PC-3 (cell line): ENCODE measurements at regions not wholly inside any gene's neighbourhood (a gene's known extent, or its start where the extent isn't known, plus 50 kb on each side); places are given as distances from the start of the nearest gene placed in this dataset.

Experiments
- ATAC-seq: fragments of 200-7000 bp; cut with Tn5 transposase; 2 replicates; pipeline ENCODE4 v1.9.1; 2020; ENCODE audit warnings: mild to moderate bottlenecking, moderate library complexity
- BruUV-seq: library from RNA; stranded (reverse); fragments of 400-500 nt; replicated peaks from 2 replicates; lab custom pipeline; 2021; lab: Mats Ljungman, UMichigan
- CTCF ChIA-PET: fragments of 300-600 bp; sonication (Branson Sonifier 250); formaldehyde crosslinking; loops from one replicate; lab custom pipeline; 2022; ENCODE audit warnings: antibody characterized with exemption; lab: Charles Lee
- POLR2A ChIA-PET: fragments of 300-600 bp; sonication (Branson Sonifier 250); formaldehyde crosslinking; loops from one replicate; lab custom pipeline; 2022; ENCODE audit warnings: antibody characterized with exemption; ENCODE audit not compliant: unreplicated experiment; lab: Charles Lee
- DNase-seq: peaks from one replicate; pipeline ENCODE4 v3.0.0-alpha.2; 2015
- H2AFZ ChIP-seq: fragments of 300-600 bp; sonication (generic); 2 replicates; pipeline ENCODE4 v1.6.0; 2016; ENCODE audit warnings: antibody characterized with exemption, low read length
- H3F3A ChIP-seq: fragments of 300-600 bp; sonication (generic); one replicate; pipeline ENCODE4 v1.6.0; 2017; ENCODE audit warnings: antibody characterized with exemption, low read length, control low read depth, mild to moderate bottlenecking; ENCODE audit not compliant: unreplicated experiment
- H3K27ac ChIP-seq: fragments of 300-600 bp; sonication (generic); 2 replicates; pipeline ENCODE4 v1.5.1; 2016; ENCODE audit warnings: mild to moderate bottlenecking, low read length
- H3K27me3 ChIP-seq: fragments of 300-600 bp; sonication (generic); 2 replicates; pipeline ENCODE4 v1.6.1; 2016; ENCODE audit warnings: low read length, mixed read lengths
- H3K36me3 ChIP-seq: fragments of 300-600 bp; sonication (generic); 2 replicates; pipeline ENCODE4 v1.6.1; 2016; ENCODE audit warnings: low read depth, mixed run types, low read length, mixed read lengths
- H3K4me1 ChIP-seq: fragments of 300-600 bp; sonication (generic); 2 replicates; pipeline ENCODE4 v1.5.1; 2016; ENCODE audit warnings: low read length; ENCODE audit not compliant: insufficient read depth
- H3K4me2 ChIP-seq: fragments of 300-600 bp; sonication (generic); 2 replicates; pipeline ENCODE4 v1.6.0; 2016; ENCODE audit warnings: low read length
- H3K4me3 ChIP-seq: fragments of 300-600 bp; sonication (generic); 2 replicates; pipeline ENCODE4 v1.5.1; 2016; ENCODE audit warnings: mild to moderate bottlenecking, low read length, mixed read lengths
- H3K79me2 ChIP-seq: fragments of 300-600 bp; sonication (generic); 2 replicates; pipeline ENCODE4 v1.6.1; 2017; ENCODE audit warnings: low read length, mixed read lengths
- H3K9ac ChIP-seq: fragments of 300-600 bp; sonication (generic); 2 replicates; pipeline ENCODE4 v1.6.0; 2016; ENCODE audit warnings: mild to moderate bottlenecking, low read length
- H3K9me2 ChIP-seq: fragments of 300-600 bp; sonication (generic); replicated peaks from 2 replicates; pipeline ENCODE4 v1.6.1; 2016; ENCODE audit warnings: mixed run types, low read length, mixed read lengths
- H3K9me3 ChIP-seq: fragments of 300-600 bp; sonication (generic); 2 replicates; pipeline ENCODE4 v1.6.1; 2016; ENCODE audit warnings: low read length, mixed read lengths
- H4K20me1 ChIP-seq: fragments of 300-600 bp; sonication (generic); 2 replicates; pipeline ENCODE4 v1.6.1; 2016; ENCODE audit warnings: low read length, mixed read lengths
- EZH2 ChIP-seq: fragments of 300-600 bp; sonication (generic); IDR thresholded peaks from one replicate; pipeline ENCODE4 v1.6.1; 2017; ENCODE audit warnings: antibody characterized with exemption, mild to moderate bottlenecking, low read length; ENCODE audit not compliant: unreplicated experiment
- EZH2phosphoT487 ChIP-seq: fragments of 300-600 bp; sonication (generic); IDR thresholded peaks from 2 replicates; pipeline ENCODE4 v1.6.1; 2018; ENCODE audit warnings: mild to moderate bottlenecking, antibody characterized with exemption, low read length, borderline replicate concordance
- intact Hi-C: fragments of 100-400 bp; cut with micrococcal nuclease; formaldehyde crosslinking; loops from 2 replicates; pipeline ENCODE4 v1.9.0; 2023
- TF ChIP-seq, protein P1 (sequence below): fragments of 300-600 bp; sonication (generic); conservative IDR thresholded peaks from 2 replicates; pipeline ENCODE4 v1.5.1; 2017; ENCODE audit warnings: antibody characterized with exemption, low read depth, mild to moderate bottlenecking, low read length

DNA sequence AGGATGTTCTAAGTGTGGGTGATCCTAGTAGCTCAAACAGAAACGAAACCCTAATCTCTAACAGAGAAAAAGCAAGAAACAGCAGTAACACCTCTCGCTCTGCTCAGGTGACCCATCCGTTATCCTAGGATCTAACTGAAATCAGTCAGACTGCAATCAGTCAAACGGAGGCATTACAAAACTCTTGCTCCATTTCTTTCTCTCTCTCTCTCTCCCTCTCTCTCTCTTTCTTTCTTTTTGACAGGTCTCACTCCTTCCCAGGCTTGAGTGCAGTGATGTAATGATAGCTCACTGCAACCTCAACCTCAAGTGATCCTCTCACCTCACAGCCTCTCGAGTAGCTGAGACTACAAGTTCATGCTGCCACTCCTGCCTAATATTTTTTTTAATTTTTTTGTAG is 1283.5 kb upstream of the CELF2 start:
- H3K9ac ChIP-seq, result no peak overlapping the region
- POLR2A ChIA-PET, result no interaction called here
- no peaks in the 10 kb centered on the region for H3F3A ChIP-seq
- H3K36me3 ChIP-seq, result no peaks in the 10 kb centered on the region
- H3K4me1 ChIP-seq, result no peaks in the 10 kb centered on the region
- no peaks in the 10 kb centered on the region for H3K27me3 ChIP-seq
- no peak for ATAC-seq
- CTCF ChIA-PET, result no interaction called here
- TF ChIP-seq, protein P1, sequence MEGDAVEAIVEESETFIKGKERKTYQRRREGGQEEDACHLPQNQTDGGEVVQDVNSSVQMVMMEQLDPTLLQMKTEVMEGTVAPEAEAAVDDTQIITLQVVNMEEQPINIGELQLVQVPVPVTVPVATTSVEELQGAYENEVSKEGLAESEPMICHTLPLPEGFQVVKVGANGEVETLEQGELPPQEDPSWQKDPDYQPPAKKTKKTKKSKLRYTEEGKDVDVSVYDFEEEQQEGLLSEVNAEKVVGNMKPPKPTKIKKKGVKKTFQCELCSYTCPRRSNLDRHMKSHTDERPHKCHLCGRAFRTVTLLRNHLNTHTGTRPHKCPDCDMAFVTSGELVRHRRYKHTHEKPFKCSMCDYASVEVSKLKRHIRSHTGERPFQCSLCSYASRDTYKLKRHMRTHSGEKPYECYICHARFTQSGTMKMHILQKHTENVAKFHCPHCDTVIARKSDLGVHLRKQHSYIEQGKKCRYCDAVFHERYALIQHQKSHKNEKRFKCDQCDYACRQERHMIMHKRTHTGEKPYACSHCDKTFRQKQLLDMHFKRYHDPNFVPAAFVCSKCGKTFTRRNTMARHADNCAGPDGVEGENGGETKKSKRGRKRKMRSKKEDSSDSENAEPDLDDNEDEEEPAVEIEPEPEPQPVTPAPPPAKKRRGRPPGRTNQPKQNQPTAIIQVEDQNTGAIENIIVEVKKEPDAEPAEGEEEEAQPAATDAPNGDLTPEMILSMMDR, result no peak
- TF ChIP-seq EZH2phosphoT487, result no peak
- no peak for TF ChIP-seq EZH2
- H3K4me2 ChIP-seq, result no peak overlapping the region
- no peak overlapping the region for H2AFZ ChIP-seq
- H3K4me3 ChIP-seq, result no peak overlapping the region
- H4K20me1 ChIP-seq, result no peaks in the 10 kb centered on the region
- no peak for DNase-seq
- intact Hi-C loops, result no loop called here
- no TSS peak for BruUV-seq
- H3K9me3 ChIP-seq, result no peaks in the 10 kb centered on the region
- H3K79me2 ChIP-seq, result no peaks in the 10 kb centered on the region
- no peak overlapping the region for H3K27ac ChIP-seq
- H3K9me2 ChIP-seq, result no peaks in the 10 kb centered on the region

GRCh38 chr10:9735731-9736130 is 1281.9 kb upstream of the CELF2 start:
- Histone ChIP-seq H3K79me2 (no peaks in the 10 kb centered on the region), H3K4me3 (no peak overlapping the region), H3K27me3 (no peaks in the 10 kb centered on the region), H3K27ac (no peak overlapping the region), H3F3A (no peaks in the 10 kb centered on the region), H3K36me3 (no peaks in the 10 kb centered on the region), H3K9me3 (no peaks in the 10 kb centered on the region), H2AFZ (no peak overlapping the region), H3K4me1 (no peaks in the 10 kb centered on the region), H3K9ac (no peak overlapping the region), H3K4me2 (no peak overlapping the region), H4K20me1 (no peaks in the 10 kb centered on the region), H3K9me2 (no peaks in the 10 kb centered on the region)
- ATAC-seq, result no peak
- TF ChIP-seq, protein P1, result no peak
- TF ChIP-seq EZH2 (no peak), EZH2phosphoT487 (no peak)
- intact Hi-C loops, result no loop called here
- CTCF ChIA-PET, result no interaction called here
- BruUV-seq, result no TSS peak
- POLR2A ChIA-PET, result no interaction called here
- no peak for DNase-seq

DNA sequence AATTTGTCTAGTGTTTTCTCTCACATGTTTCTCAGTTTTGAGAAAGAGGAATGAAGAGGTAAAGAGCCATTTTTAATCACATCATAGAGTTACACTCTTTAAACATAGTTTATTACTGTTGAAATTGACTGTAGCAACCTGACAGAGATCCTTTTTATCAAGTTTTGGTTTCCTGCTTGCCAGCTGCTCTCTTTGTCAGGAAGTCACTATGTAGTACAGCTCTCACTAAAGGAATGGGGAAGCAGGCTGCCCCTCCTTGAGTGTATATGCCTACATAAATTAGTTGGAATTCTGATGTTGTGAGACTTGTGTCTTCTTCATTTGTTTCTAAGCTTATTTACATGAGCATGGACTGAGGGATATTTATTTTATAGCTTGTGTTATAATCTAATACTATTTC is 1274.0 kb upstream of the CELF2 start:
- no TSS peak for BruUV-seq
- ChIA-PET CTCF (no interaction called here), POLR2A (no interaction called here)
- no peak overlapping the region for H3K4me3 ChIP-seq
- no peak overlapping the region for H3K27ac ChIP-seq
- no peaks in the 10 kb centered on the region for H3K27me3 ChIP-seq
- no peak for TF ChIP-seq EZH2
- TF ChIP-seq EZH2phosphoT487, result no peak
- TF ChIP-seq, protein P1, result no peak
- DNase-seq, result no peak
- no peaks in the 10 kb centered on the region for H3K4me1 ChIP-seq
- ATAC-seq, result no peak
- no peak overlapping the region for H3K4me2 ChIP-seq
- no peaks in the 10 kb centered on the region for H3K79me2 ChIP-seq
- H4K20me1 ChIP-seq, result no peaks in the 10 kb centered on the region
- no peaks in the 10 kb centered on the region for H3K9me2 ChIP-seq
- H3F3A ChIP-seq, result no peaks in the 10 kb centered on the region
- H2AFZ ChIP-seq, result no peak overlapping the region
- H3K36me3 ChIP-seq, result no peaks in the 10 kb centered on the region
- H3K9me3 ChIP-seq, result no peaks in the 10 kb centered on the region
- H3K9ac ChIP-seq, result no peak overlapping the region
- intact Hi-C loops, result no loop called here
